HCT116 (cell line): ENCODE measurements at regions not wholly inside any gene's neighbourhood (a gene's known extent, or its start where the extent isn't known, plus 50 kb on each side); places are given as distances from the start of the nearest gene placed in this dataset.

Experiments used
- ATAC-seq: fragments of 200-7000 bp; cut with Tn5 transposase; 2 replicates; pipeline ENCODE4 v1.9.1; 2020; ENCODE audit warnings: mild to moderate bottlenecking, moderate library complexity
- BruUV-seq: library from RNA; stranded (reverse); fragments of 400-500 nt; replicated peaks from 2 replicates; lab custom pipeline; 2021; lab: Mats Ljungman, UMichigan
- CTCF ChIA-PET: fragments of 300-600 bp; sonication (Branson Sonifier 250); formaldehyde crosslinking; loops from one replicate; lab custom pipeline; 2021; ENCODE audit warnings: antibody characterized with exemption; lab: Charles Lee
- POLR2A ChIA-PET: fragments of 300-600, 350-600 bp; sonication (Branson Sonifier 250); formaldehyde crosslinking; loops from one replicate; lab custom pipeline; 2021; ENCODE audit warnings: antibody characterized with exemption; lab: Charles Lee
- RAD21 ChIA-PET, 2 experiments: fragments of 300-600 bp; sonication (Branson Sonifier 250); formaldehyde crosslinking; loops; one replicate each; lab custom pipeline; 2023; ENCODE audit warnings: low total read pairs in 2 of 2; ENCODE audit not compliant: uncharacterized antibody in 2 of 2, unreplicated experiment in 2 of 2, low non-redundant PET in 1 of 2; lab: Charles Lee
- DNase-seq: peaks from one replicate; pipeline ENCODE4 v3.0.0-alpha.2; 2010; ENCODE audit warnings: low read depth, low spot score
- H2AFZ ChIP-seq: fragments of 200-600 bp; shearing (Covaris generic), sonication (generic); 2 replicates; pipeline ENCODE4 v1.6.1; 2017; ENCODE audit warnings: low read depth, mixed run types, mixed read lengths, antibody characterized with exemption, low read length; ENCODE audit not compliant: poor library complexity, severe bottlenecking
- H3K27ac ChIP-seq: 2 replicates; pipeline ENCODE4 v1.5.1; 2012; ENCODE audit warnings: low read depth, low read length
- H3K27me3 ChIP-seq: fragments of 200-600 bp; sonication (generic); 2 replicates; pipeline ENCODE4 v1.6.1; 2016; ENCODE audit warnings: mixed run types, low read length, mixed read lengths; ENCODE audit not compliant: insufficient read depth
- H3K36me3 ChIP-seq, 2 experiments: fragments of 200-500 bp in 1 of 2; fragments of 200-600 bp in 1 of 2; sonication (Bioruptor generic) in 1 of 2; sonication (generic) in 1 of 2; 2 replicates each; pipeline versions ENCODE4 v1.5.1 to v1.6.1; 2014 to 2016; ENCODE audit warnings: low read length in 2 of 2, inconsistent platforms in 1 of 2, mixed read lengths in 1 of 2, mixed run types in 1 of 2; ENCODE audit not compliant: insufficient read depth in 2 of 2, control insufficient read depth in 1 of 2
- H3K4me1 ChIP-seq, 2 experiments: fragments of 200-600 bp in 1 of 2; sonication (generic) in 1 of 2; 2 replicates each; pipeline versions ENCODE4 v1.5.1 to v1.6.1; 2012 to 2017; ENCODE audit warnings: low read length in 2 of 2, inconsistent platforms in 1 of 2, mild to moderate bottlenecking in 1 of 2, mixed read lengths in 1 of 2, mixed run types in 1 of 2, moderate library complexity in 1 of 2; ENCODE audit not compliant: insufficient read depth in 2 of 2, control insufficient read depth in 1 of 2
- H3K4me2 ChIP-seq: fragments of 200-600 bp; sonication (generic); 2 replicates; pipeline ENCODE4 v1.6.1; 2017; ENCODE audit warnings: mixed run types, low read length, mixed read lengths
- H3K4me3 ChIP-seq, 2 experiments: fragments of 200-600 bp in 1 of 2; sonication (generic) in 1 of 2; replicated peaks in 1 of 2; 2 replicates each; pipeline ENCODE4 v1.5.1; 2011 to 2016; ENCODE audit warnings: low read length in 2 of 2, control low read depth in 1 of 2, low read depth in 1 of 2, mild to moderate bottlenecking in 1 of 2, mixed read lengths in 1 of 2, mixed run types in 1 of 2
- H3K79me2 ChIP-seq: fragments of 200-600 bp; sonication (generic); 2 replicates; pipeline ENCODE4 v1.6.1; 2017; ENCODE audit warnings: mild to moderate bottlenecking, mixed run types, low read length, moderate library complexity, mixed read lengths; ENCODE audit not compliant: insufficient read depth
- H3K9ac ChIP-seq: fragments of 200-600 bp; sonication (generic); 2 replicates; pipeline ENCODE4 v1.6.1; 2016; ENCODE audit warnings: low read length, mixed read lengths
- H3K9me2 ChIP-seq: fragments of 200-600 bp; sonication (generic), shearing (Covaris generic); 2 replicates; pipeline ENCODE4 v1.6.1; 2017; ENCODE audit warnings: mixed run types, mild to moderate bottlenecking, moderate library complexity; ENCODE audit not compliant: insufficient read depth
- H3K9me3 ChIP-seq, 2 experiments: fragments of 200-500 bp in 1 of 2; fragments of 200-600 bp in 1 of 2; sonication (Bioruptor generic) in 1 of 2; sonication (generic) in 1 of 2; 2 replicates each; pipeline ENCODE4 v1.6.1; 2014 to 2017; ENCODE audit warnings: low read length in 2 of 2, mixed read lengths in 2 of 2, inconsistent platforms in 1 of 2, low read depth in 1 of 2, mild to moderate bottlenecking in 1 of 2, mixed run types in 1 of 2, moderate library complexity in 1 of 2; ENCODE audit not compliant: control insufficient read depth in 1 of 2, insufficient read depth in 1 of 2
- H4K20me1 ChIP-seq: fragments of 200-600 bp; sonication (generic), shearing (Covaris generic); 2 replicates; pipeline ENCODE4 v1.6.1; 2017; ENCODE audit warnings: mixed run types, mild to moderate bottlenecking, moderate library complexity; ENCODE audit not compliant: insufficient read depth
- CEBPB ChIP-seq: IDR thresholded peaks from 2 replicates; pipeline ENCODE4 v1.6.1; 2012; ENCODE audit warnings: low read depth
- EGR1 ChIP-seq: IDR thresholded peaks from 2 replicates; pipeline ENCODE4 v1.6.1; 2012; ENCODE audit warnings: low read depth
- EZH2 ChIP-seq: fragments of 200-600 bp; sonication (generic); IDR thresholded peaks from 2 replicates; pipeline ENCODE4 v1.6.1; 2017; ENCODE audit warnings: antibody characterized with exemption, mixed run types
- JUND ChIP-seq: IDR thresholded peaks from 2 replicates; pipeline ENCODE4 v1.6.1; 2012
- POLR2AphosphoS5 ChIP-seq: IDR thresholded peaks from 2 replicates; pipeline ENCODE4 v1.6.1; 2011; ENCODE audit warnings: mild to moderate bottlenecking, low read depth, low read length, moderate library complexity
- RAD21 ChIP-seq: IDR thresholded peaks from 2 replicates; pipeline ENCODE4 v1.6.1; 2012; ENCODE audit warnings: low read depth, mild to moderate bottlenecking
- SRF ChIP-seq: IDR thresholded peaks from 2 replicates; pipeline ENCODE4 v1.6.1; 2012; ENCODE audit warnings: low read depth
- ZNF274 ChIP-seq: fragments of 200-500 bp; sonication (Bioruptor generic); IDR thresholded peaks from 2 replicates; pipeline ENCODE4 v1.6.1; 2014; ENCODE audit warnings: mild to moderate bottlenecking, low read depth, low read length, inconsistent platforms
- intact Hi-C: fragments of 100-400 bp; cut with micrococcal nuclease; formaldehyde crosslinking; loops from 2 replicates; pipeline ENCODE4 v1.10.0; 2022
- TF ChIP-seq, protein P1 (sequence below): IDR thresholded peaks from 2 replicates; pipeline ENCODE4 v1.6.1; 2011; ENCODE audit warnings: mild to moderate bottlenecking, low read length, moderate library complexity; ENCODE audit not compliant: insufficient replicate concordance; ENCODE audit errors: extremely low read depth

DNA sequence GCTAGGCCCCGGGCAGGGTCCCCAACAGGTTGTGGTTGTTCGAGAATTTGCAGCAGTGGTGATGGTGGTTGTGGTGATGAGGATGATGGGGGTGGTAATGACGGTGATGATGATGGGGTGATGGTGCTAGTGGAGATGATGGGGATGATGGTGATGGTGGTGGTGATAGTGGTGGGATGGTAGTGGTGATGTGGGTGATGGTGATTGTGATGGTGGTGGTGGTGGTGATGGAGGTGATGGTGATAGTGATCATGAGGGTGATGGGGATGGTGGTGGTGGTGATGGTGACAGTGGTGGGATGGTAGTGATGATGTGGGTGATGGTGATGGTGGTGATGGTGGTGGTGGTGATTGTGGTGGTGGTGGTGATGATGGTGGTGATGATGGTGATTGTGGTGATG lies 343.3 kb downstream of the SEC14L1 start:
- no TSS peak for BruUV-seq
- no peak for DNase-seq
- no peak overlapping the region for H2AFZ ChIP-seq
- peaks cover 0 to 9% of the 10 kb centered on the region in 2 experiments; a peak in 1 of 4 replicates for H3K9me3 ChIP-seq
- no peaks in the 10 kb centered on the region for H3K9me2 ChIP-seq
- intact Hi-C loops: no loop called here
- H3K4me3 ChIP-seq: no peak overlapping the region
- TF ChIP-seq EGR1 (no peak), JUND (no peak), SRF (no peak), POLR2AphosphoS5 (no peak), EZH2 (no peak), RAD21 (no peak), ZNF274 (no peak), CEBPB (no peak)
- TF ChIP-seq, protein P1, sequence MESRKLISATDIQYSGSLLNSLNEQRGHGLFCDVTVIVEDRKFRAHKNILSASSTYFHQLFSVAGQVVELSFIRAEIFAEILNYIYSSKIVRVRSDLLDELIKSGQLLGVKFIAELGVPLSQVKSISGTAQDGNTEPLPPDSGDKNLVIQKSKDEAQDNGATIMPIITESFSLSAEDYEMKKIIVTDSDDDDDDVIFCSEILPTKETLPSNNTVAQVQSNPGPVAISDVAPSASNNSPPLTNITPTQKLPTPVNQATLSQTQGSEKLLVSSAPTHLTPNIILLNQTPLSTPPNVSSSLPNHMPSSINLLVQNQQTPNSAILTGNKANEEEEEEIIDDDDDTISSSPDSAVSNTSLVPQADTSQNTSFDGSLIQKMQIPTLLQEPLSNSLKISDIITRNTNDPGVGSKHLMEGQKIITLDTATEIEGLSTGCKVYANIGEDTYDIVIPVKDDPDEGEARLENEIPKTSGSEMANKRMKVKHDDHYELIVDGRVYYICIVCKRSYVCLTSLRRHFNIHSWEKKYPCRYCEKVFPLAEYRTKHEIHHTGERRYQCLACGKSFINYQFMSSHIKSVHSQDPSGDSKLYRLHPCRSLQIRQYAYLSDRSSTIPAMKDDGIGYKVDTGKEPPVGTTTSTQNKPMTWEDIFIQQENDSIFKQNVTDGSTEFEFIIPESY: no peak
- no peak overlapping the region for H3K4me2 ChIP-seq
- no peaks in the 10 kb centered on the region for H4K20me1 ChIP-seq
- ChIA-PET CTCF (no interaction called here), POLR2A (no interaction called here), RAD21 (no interaction called here)
- no peaks in the 10 kb centered on the region for H3K4me1 ChIP-seq
- no peak overlapping the region for H3K27ac ChIP-seq
- H3K27me3 ChIP-seq: no peaks in the 10 kb centered on the region
- H3K36me3 ChIP-seq: peaks cover 7 to 36% of the 10 kb centered on the region in 2 experiments; a peak in 3 of 4 replicates
- H3K79me2 ChIP-seq: peaks cover 42% of the 10 kb centered on the region
- ATAC-seq: no peak
- H3K9ac ChIP-seq: no peak overlapping the region
